ENCODE measurements at regions not wholly inside any gene's neighbourhood (a gene's known extent, or its start where the extent isn't known, plus 50 kb on each side); places are given as distances from the start of the nearest gene placed in this dataset.

DNA sequence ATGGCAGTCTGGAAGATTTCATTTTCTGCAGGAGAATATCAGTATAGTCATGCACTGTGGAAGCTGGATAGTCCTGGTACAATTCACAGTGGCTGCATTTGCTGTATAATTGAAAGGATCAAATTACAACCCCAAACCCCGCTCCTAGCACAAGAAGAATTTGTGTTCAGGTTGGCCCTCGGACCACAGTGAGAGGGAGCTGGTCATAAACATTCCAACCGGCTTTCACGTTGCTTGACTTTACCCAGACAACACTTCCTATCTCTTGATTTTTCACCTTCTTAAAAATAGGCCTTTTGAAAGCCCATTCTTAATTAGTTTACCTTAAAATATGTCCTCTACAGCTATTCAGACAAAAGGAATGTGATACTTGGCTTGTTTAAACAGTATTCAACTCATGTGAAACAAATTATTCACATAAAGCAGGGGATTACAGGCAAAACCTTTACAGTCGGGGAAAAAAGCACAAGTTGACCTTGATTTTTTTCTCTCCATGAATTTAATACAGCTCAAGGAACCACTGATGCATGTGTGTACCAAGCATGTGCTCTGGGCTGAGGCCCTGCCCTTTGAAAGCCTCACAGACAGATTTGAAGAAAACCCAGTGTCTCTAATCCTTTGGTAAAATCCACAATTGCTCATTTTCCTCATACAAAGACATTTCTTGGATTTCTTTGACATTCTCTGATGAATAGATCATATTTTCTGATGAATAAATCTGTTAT is 143.0 kb upstream of the SOX11 start (continued):
- TF ChIP-seq ZNF169 (tag by site-specific recombination; IDR thresholded peaks at IDR 0.05) = no peak
- no peak for TF ChIP-seq ZNF433 (tag by site-specific recombination; IDR thresholded peaks at IDR 0.05; ENCODE audit: low read depth)
- TF ChIP-seq ZNF621 (tag by site-specific recombination; IDR thresholded peaks at IDR 0.05) = no peak
- peak; percentile 82 for TF ChIP-seq TRIM28 (IDR thresholded peaks at IDR 0.05; ENCODE audit: borderline replicate concordance, low read length)

- Histone ChIP-seq H3K4me3 (ENCODE audit: low read depth, low read length) (no peak overlapping the region), H3K9me3 (ENCODE audit: control insufficient read depth, insufficient read depth, low read depth, low read length) (no peaks in the 10 kb centered on the region), H3K4me1 (ENCODE audit: control insufficient read depth, insufficient read depth, low read length) (no peaks in the 10 kb centered on the region), H3K36me3 (ENCODE audit: control insufficient read depth in 2 of 2, insufficient read depth in 1 of 2, low read length in 2 of 2) (no peaks in the 10 kb centered on the region), H3K27ac (ENCODE audit: extremely low read depth, low read depth, low read length) (no peak overlapping the region)
- TF ChIP-seq ZNF211 (tag by site-specific recombination; IDR thresholded peaks at IDR 0.05; ENCODE audit: low read depth) (no peak), ZNF335 (tag by site-specific recombination; conservative IDR thresholded peaks at IDR 0.05) (no peak)
- ChIA-PET CTCF (interaction anchor here (0.8 kb wide), 1 partner anchor 8 kb away, joined by 5 read pairs; no protein-coding TSS in a partner anchor), POLR2A (no interaction called here)
These were observed 142.4 kb upstream of the SOX11 start for GRCh38 chr2:5549771-5550170.

- POLR2A ChIA-PET = no interaction called here
- H3K36me3 ChIP-seq (ENCODE audit: control insufficient read depth in 2 of 2, insufficient read depth in 1 of 2, low read length in 2 of 2) = no peaks in the 10 kb centered on the region
- no peaks in the 10 kb centered on the region for H3K4me1 ChIP-seq (ENCODE audit: control insufficient read depth, insufficient read depth, low read length)
- TF ChIP-seq ZNF133 (tag by site-specific recombination; IDR thresholded peaks at IDR 0.05) = no peak
- TF ChIP-seq SP2 (tag by site-specific recombination; IDR thresholded peaks at IDR 0.05) = no peak
- no peak for TF ChIP-seq ZNF529 (tag by site-specific recombination; IDR thresholded peaks at IDR 0.05; ENCODE audit: insufficient replicate concordance)
- TF ChIP-seq ZNF785 (tag by site-specific recombination; IDR thresholded peaks at IDR 0.05) = no peak
- no peak for TF ChIP-seq ZNF433 (tag by site-specific recombination; IDR thresholded peaks at IDR 0.05; ENCODE audit: low read depth)
- TF ChIP-seq ZBTB8A (tag by site-specific recombination; IDR thresholded peaks at IDR 0.05) = no peak
- TF ChIP-seq ZNF561 (tag by site-specific recombination; IDR thresholded peaks at IDR 0.05; ENCODE audit: borderline replicate concordance) = no peak
- no peak for TF ChIP-seq HOXC10 (CRISPR knock-in tag; IDR thresholded peaks at IDR 0.05)
- no peak for TF ChIP-seq ZBTB48 (tag by site-specific recombination; IDR thresholded peaks at IDR 0.05)
- no peak for TF ChIP-seq GLI4 (tag by site-specific recombination; IDR thresholded peaks at IDR 0.05)
- TF ChIP-seq ZNF521 (tag by site-specific recombination; IDR thresholded peaks at IDR 0.05) = no peak
- TF ChIP-seq, protein P1, sequence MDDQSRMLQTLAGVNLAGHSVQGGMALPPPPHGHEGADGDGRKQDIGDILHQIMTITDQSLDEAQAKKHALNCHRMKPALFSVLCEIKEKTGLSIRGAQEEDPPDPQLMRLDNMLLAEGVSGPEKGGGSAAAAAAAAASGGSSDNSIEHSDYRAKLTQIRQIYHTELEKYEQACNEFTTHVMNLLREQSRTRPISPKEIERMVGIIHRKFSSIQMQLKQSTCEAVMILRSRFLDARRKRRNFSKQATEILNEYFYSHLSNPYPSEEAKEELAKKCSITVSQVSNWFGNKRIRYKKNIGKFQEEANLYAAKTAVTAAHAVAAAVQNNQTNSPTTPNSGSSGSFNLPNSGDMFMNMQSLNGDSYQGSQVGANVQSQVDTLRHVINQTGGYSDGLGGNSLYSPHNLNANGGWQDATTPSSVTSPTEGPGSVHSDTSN (CRISPR knock-in tag; IDR thresholded peaks at IDR 0.05) = no peak
- TF ChIP-seq ZNF776 (tag by site-specific recombination; IDR thresholded peaks at IDR 0.05; ENCODE audit: borderline replicate concordance) = no peak
- TF ChIP-seq ZNF23 (tag by site-specific recombination; IDR thresholded peaks at IDR 0.05; ENCODE audit: borderline replicate concordance) = no peak
- no peak for TF ChIP-seq ZNF311 (tag by site-specific recombination; IDR thresholded peaks at IDR 0.05; ENCODE audit: borderline replicate concordance)
- TF ChIP-seq ZNF121 (tag by site-specific recombination; IDR thresholded peaks at IDR 0.05) = no peak
- no peaks in the 10 kb centered on the region for H3K9me3 ChIP-seq (ENCODE audit: control insufficient read depth, insufficient read depth, low read depth, low read length)
- H3K27ac ChIP-seq (ENCODE audit: extremely low read depth, low read depth, low read length) = no peak overlapping the region
- CTCF ChIA-PET = no interaction called here
- H3K4me3 ChIP-seq (ENCODE audit: low read depth, low read length) = no peak overlapping the region
These were observed 136.5 kb upstream of the SOX11 start for GRCh38 chr2:5555636-5556035.

DNA sequence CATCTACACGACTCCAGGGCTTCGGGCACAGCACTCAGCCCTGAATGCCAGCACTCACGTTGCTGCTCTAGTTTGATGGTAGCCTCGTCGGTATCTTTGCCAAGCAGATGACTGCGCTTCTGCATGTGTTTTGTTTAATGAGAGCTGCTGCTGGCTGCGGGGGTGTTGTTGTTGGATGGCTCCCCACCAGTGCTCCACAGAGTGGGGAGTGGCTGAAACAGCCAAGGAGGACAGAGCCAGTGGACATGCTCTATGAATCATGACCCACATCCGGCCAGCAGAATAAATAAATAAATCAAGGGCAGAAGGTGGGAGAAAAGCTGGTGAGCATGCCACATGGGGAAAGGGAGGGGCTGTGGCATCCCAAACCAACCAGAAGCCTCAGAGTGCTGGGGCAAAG is 131.2 kb upstream of the SOX11 start:
- POLR2A ChIA-PET = no interaction called here
- Histone ChIP-seq H3K4me3 (ENCODE audit: low read depth, low read length) (no peak overlapping the region), H3K4me1 (ENCODE audit: control insufficient read depth, insufficient read depth, low read length) (no peaks in the 10 kb centered on the region), H3K36me3 (ENCODE audit: control insufficient read depth in 2 of 2, insufficient read depth in 1 of 2, low read length in 2 of 2) (no peaks in the 10 kb centered on the region), H3K27ac (ENCODE audit: extremely low read depth, low read depth, low read length) (no peak overlapping the region), H3K9me3 (ENCODE audit: control insufficient read depth, insufficient read depth, low read depth, low read length) (no peaks in the 10 kb centered on the region)
- CTCF ChIA-PET = no interaction called here
- no peak for TF ChIP-seq ZBTB21 (tag by site-specific recombination; IDR thresholded peaks at IDR 0.05)
- TF ChIP-seq, protein P2, sequence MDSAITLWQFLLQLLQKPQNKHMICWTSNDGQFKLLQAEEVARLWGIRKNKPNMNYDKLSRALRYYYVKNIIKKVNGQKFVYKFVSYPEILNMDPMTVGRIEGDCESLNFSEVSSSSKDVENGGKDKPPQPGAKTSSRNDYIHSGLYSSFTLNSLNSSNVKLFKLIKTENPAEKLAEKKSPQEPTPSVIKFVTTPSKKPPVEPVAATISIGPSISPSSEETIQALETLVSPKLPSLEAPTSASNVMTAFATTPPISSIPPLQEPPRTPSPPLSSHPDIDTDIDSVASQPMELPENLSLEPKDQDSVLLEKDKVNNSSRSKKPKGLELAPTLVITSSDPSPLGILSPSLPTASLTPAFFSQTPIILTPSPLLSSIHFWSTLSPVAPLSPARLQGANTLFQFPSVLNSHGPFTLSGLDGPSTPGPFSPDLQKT (IDR thresholded peaks at IDR 0.05; ENCODE audit: borderline replicate concordance, low read depth, low read length) = no peak
- no peak for TF ChIP-seq ZNF19 (tag by site-specific recombination; IDR thresholded peaks at IDR 0.05; ENCODE audit: low read depth)
- TF ChIP-seq, protein P3, sequence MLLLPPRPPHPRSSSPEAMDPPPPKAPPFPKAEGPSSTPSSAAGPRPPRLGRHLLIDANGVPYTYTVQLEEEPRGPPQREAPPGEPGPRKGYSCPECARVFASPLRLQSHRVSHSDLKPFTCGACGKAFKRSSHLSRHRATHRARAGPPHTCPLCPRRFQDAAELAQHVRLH (tag by site-specific recombination; IDR thresholded peaks at IDR 0.05) = no peak
